SK-N-SH (cell line): ENCODE measurements at regions not wholly inside any gene's neighbourhood (a gene's known extent, or its start where the extent isn't known, plus 50 kb on each side); places are given as distances from the start of the nearest gene placed in this dataset.

ENCODE experiments used
- CTCF ChIA-PET: fragments of 300-600, 350-600 bp; formaldehyde crosslinking; extraction: SDS; loops from one replicate; lab custom pipeline; 2021; lab: Yijun Ruan, JAX
- POLR2A ChIA-PET: fragments of 350-600 bp; sonication (Branson Sonifier 250); formaldehyde crosslinking; extraction: SDS; loops from one replicate; lab custom pipeline; 2020; ENCODE audit warnings: antibody characterized with exemption, inconsistent platforms; lab: Yijun Ruan, JAX
- DNase-seq: peaks from one replicate; pipeline ENCODE4 v3.0.0; 2012
- H2AFZ ChIP-seq: fragments of 200-600 bp; sonication (generic); 2 replicates; pipeline ENCODE4 v1.8.1; 2016; ENCODE audit warnings: antibody characterized with exemption, mild to moderate bottlenecking, low read depth
- H3F3A ChIP-seq: fragments of 200-600 bp; sonication (generic); replicated peaks from 2 replicates; pipeline ENCODE3; 2016; ENCODE audit warnings: antibody characterized with exemption, mild to moderate bottlenecking; ENCODE audit not compliant: insufficient read depth
- H3K27ac ChIP-seq, 2 experiments: fragments of 200-500 bp in 1 of 2; fragments of 200-600 bp in 1 of 2; sonication (Bioruptor generic) in 1 of 2; sonication (generic), shearing (Covaris generic) in 1 of 2; 2 replicates each; pipeline versions ENCODE4 v1.5.1 to v1.6.1; 2014 to 2016; ENCODE audit warnings: low read depth in 2 of 2, inconsistent platforms in 1 of 2, low read length in 1 of 2, mild to moderate bottlenecking in 1 of 2, mixed read lengths in 1 of 2
- H3K27me3 ChIP-seq: fragments of 200-600 bp; sonication (generic), shearing (Covaris generic); 2 replicates; pipeline ENCODE4 v1.6.1; 2016; ENCODE audit warnings: mixed run types; ENCODE audit not compliant: insufficient read depth
- H3K36me3 ChIP-seq, 2 experiments: fragments of 200-500 bp in 1 of 2; fragments of 200-600 bp in 1 of 2; sonication (Bioruptor generic) in 1 of 2; sonication (generic) in 1 of 2; replicated peaks in 1 of 2; 2 replicates each; pipeline versions ENCODE3 to v1.5.1; 2014 to 2016; ENCODE audit warnings: low read length in 1 of 2, mild to moderate bottlenecking in 1 of 2; ENCODE audit not compliant: insufficient read depth in 2 of 2, control insufficient read depth in 1 of 2
- H3K4me1 ChIP-seq, 2 experiments: fragments of 200-500 bp in 1 of 2; fragments of 200-600 bp in 1 of 2; sonication (Bioruptor generic) in 1 of 2; sonication (generic), shearing (Covaris generic) in 1 of 2; 2 replicates each; pipeline versions ENCODE4 v1.5.1 to v1.6.1; 2014 to 2016; ENCODE audit warnings: low read depth in 1 of 2, low read length in 1 of 2, mixed run types in 1 of 2; ENCODE audit not compliant: insufficient read depth in 2 of 2, control insufficient read depth in 1 of 2
- H3K4me2 ChIP-seq: fragments of 200-600 bp; sonication (generic), shearing (Covaris generic); 2 replicates; pipeline ENCODE4 v1.6.1; 2017; ENCODE audit warnings: mixed run types
- H3K4me3 ChIP-seq, 2 experiments: fragments of 200-500 bp in 1 of 2; fragments of 200-600 bp in 1 of 2; sonication (Bioruptor generic) in 1 of 2; sonication (generic), shearing (Covaris generic) in 1 of 2; 2 replicates each; pipeline versions ENCODE4 v1.5.1 to v1.8.1; 2014 to 2016; ENCODE audit warnings: low read depth in 2 of 2, inconsistent platforms in 1 of 2, low read length in 1 of 2, mild to moderate bottlenecking in 1 of 2, mixed read lengths in 1 of 2, moderate library complexity in 1 of 2
- H3K79me2 ChIP-seq: fragments of 200-600 bp; sonication (generic); 2 replicates; pipeline ENCODE4 v1.8.1; 2017; ENCODE audit warnings: mild to moderate bottlenecking; ENCODE audit not compliant: insufficient read depth
- H3K9ac ChIP-seq: fragments of 200-600 bp; sonication (generic); 2 replicates; pipeline ENCODE4 v1.6.1; 2017; ENCODE audit warnings: mixed run types
- H3K9me2 ChIP-seq: fragments of 200-600 bp; sonication (generic); 2 replicates; pipeline ENCODE4 v1.6.1; 2017; ENCODE audit warnings: mixed run types
- H3K9me3 ChIP-seq: fragments of 200-600 bp; sonication (generic); 2 replicates; pipeline ENCODE4 v1.6.1; 2017; ENCODE audit warnings: mixed run types, mild to moderate bottlenecking, moderate library complexity
- H4K20me1 ChIP-seq: fragments of 200-600 bp; sonication (generic); 2 replicates; pipeline ENCODE4 v1.6.1; 2017; ENCODE audit warnings: mild to moderate bottlenecking, mixed run types; ENCODE audit not compliant: insufficient read depth
- CHD2 ChIP-seq: fragments of 150-350 bp; IDR thresholded peaks from 2 replicates; pipeline ENCODE4 v1.6.1; 2018; ENCODE audit warnings: low read length; ENCODE audit not compliant: partially characterized antibody
- CTCF ChIP-seq: fragments of 200-600 bp; sonication (generic); IDR thresholded peaks from 2 replicates; pipeline ENCODE4 v1.6.1; 2017; ENCODE audit warnings: antibody characterized with exemption, mild to moderate bottlenecking, moderate library complexity
- GABPA ChIP-seq: IDR thresholded peaks from 2 replicates; pipeline ENCODE4 v1.4.0; 2012; ENCODE audit warnings: low read depth, mild to moderate bottlenecking
- GATA2 ChIP-seq: sonication (generic); formaldehyde crosslinking; IDR thresholded peaks from 2 replicates; pipeline ENCODE4 v1.5.0; 2020; ENCODE audit warnings: mild to moderate bottlenecking, missing genetic modification reagents
- IRF3 ChIP-seq: fragments of 150-350 bp; IDR thresholded peaks from 2 replicates; pipeline ENCODE4 v1.6.1; 2016; ENCODE audit warnings: mild to moderate bottlenecking, low read depth, low read length
- JUND ChIP-seq: IDR thresholded peaks from 2 replicates; pipeline ENCODE4 v1.4.0; 2012
- MAX ChIP-seq: IDR thresholded peaks from 2 replicates; pipeline ENCODE4 v1.4.0; 2012; ENCODE audit warnings: low read depth
- MXI1 ChIP-seq: IDR thresholded peaks from 2 replicates; pipeline ENCODE4 v1.6.1; 2012; ENCODE audit warnings: mild to moderate bottlenecking, low read depth, low read length, improper control_type of control experiment
- POLR2AphosphoS5 ChIP-seq: IDR thresholded peaks from 2 replicates; pipeline ENCODE4 v1.6.1; 2012; ENCODE audit warnings: low read depth, low read length
- RAD21 ChIP-seq: IDR thresholded peaks from 2 replicates; pipeline ENCODE4 v1.6.1; 2012; ENCODE audit warnings: mild to moderate bottlenecking, low read length
- RCOR1 ChIP-seq: fragments of 150-350 bp; IDR thresholded peaks from 2 replicates; pipeline ENCODE4 v1.6.1; 2017; ENCODE audit warnings: antibody characterized with exemption, low read length
- RFX5 ChIP-seq: IDR thresholded peaks from 2 replicates; pipeline ENCODE4 v1.6.1; 2012; ENCODE audit warnings: mild to moderate bottlenecking, improper control_type of control experiment, low read length
- WGBS: methylation state at CpG from one replicate; pipeline ENCODE4 v1.1.6; 2017; ENCODE audit warnings: low lambda C conversion rate; 5-methylcytosine and 5-hydroxymethylcytosine counted together

- no peak for TF ChIP-seq RAD21
- TF ChIP-seq RCOR1 = no peak
- H3F3A ChIP-seq = no peaks in the 10 kb centered on the region
- H3K4me1 ChIP-seq = no peaks in the 10 kb centered on the region; a peak in 1 of 4 replicates
- no peaks in the 10 kb centered on the region for H3K27me3 ChIP-seq
- POLR2A ChIA-PET = no interaction called here
- WGBS = 16% methylated on average over 1 of the region's 1 CpG
- H3K4me3 ChIP-seq = no peak overlapping the region
- no peak for DNase-seq
- no peaks in the 10 kb centered on the region for H3K36me3 ChIP-seq
- H3K9me2 ChIP-seq = no peaks in the 10 kb centered on the region
- no peak overlapping the region for H2AFZ ChIP-seq
- no peak overlapping the region for H3K4me2 ChIP-seq
- no peaks in the 10 kb centered on the region for H3K9me3 ChIP-seq
- H3K79me2 ChIP-seq = no peaks in the 10 kb centered on the region
- H3K9ac ChIP-seq = no peak overlapping the region
- H4K20me1 ChIP-seq = no peaks in the 10 kb centered on the region
- CTCF ChIA-PET = interaction anchor here (1.8 kb wide), 1 partner anchor 12 kb away, joined by 4 read pairs; no protein-coding TSS in a partner anchor
- H3K27ac ChIP-seq = no peak overlapping the region
Observed at GRCh38 chr4:155038459-155038858, 170.0 kb upstream of the NPY2R start.

- DNase-seq = no peak
- H3K36me3 ChIP-seq = no peaks in the 10 kb centered on the region
- H3K9me3 ChIP-seq = no peaks in the 10 kb centered on the region
- ChIA-PET CTCF (interaction anchor here (1.8 kb wide), 1 partner anchor 13 kb away, joined by 4 read pairs; no protein-coding TSS in a partner anchor), POLR2A (no interaction called here)
- no peaks in the 10 kb centered on the region for H3K4me1 ChIP-seq
- no peaks in the 10 kb centered on the region for H3K79me2 ChIP-seq
- H3K27ac ChIP-seq = no peak overlapping the region
- no peaks in the 10 kb centered on the region for H4K20me1 ChIP-seq
- TF ChIP-seq GATA2 (no peak), MXI1 (no peak)
- no peaks in the 10 kb centered on the region for H3K27me3 ChIP-seq
- H3K9me2 ChIP-seq = no peaks in the 10 kb centered on the region
- no peak overlapping the region for H3K9ac ChIP-seq
- H3F3A ChIP-seq = no peaks in the 10 kb centered on the region
- no peak overlapping the region for H3K4me3 ChIP-seq
- no peak overlapping the region for H2AFZ ChIP-seq
- H3K4me2 ChIP-seq = no peak overlapping the region
Observed at GRCh38 chr4:155039162-155039561, 169.3 kb upstream of the NPY2R start.

GRCh38 chr4:155040031-155040430 is 168.4 kb upstream of the NPY2R start:
- Histone ChIP-seq H3K4me1 (no peaks in the 10 kb centered on the region), H3K36me3 (no peaks in the 10 kb centered on the region), H3K4me2 (no peak overlapping the region), H3F3A (no peaks in the 10 kb centered on the region), H3K4me3 (no peak overlapping the region), H4K20me1 (no peaks in the 10 kb centered on the region), H3K9ac (no peak overlapping the region), H3K79me2 (no peaks in the 10 kb centered on the region), H3K9me3 (no peaks in the 10 kb centered on the region), H3K27me3 (no peaks in the 10 kb centered on the region), H3K27ac (no peak overlapping the region), H3K9me2 (no peaks in the 10 kb centered on the region), H2AFZ (no peak overlapping the region)
- POLR2A ChIA-PET = no interaction called here
- 21% methylated on average over 3 of the region's 3 CpGs for WGBS
- CTCF ChIA-PET = interaction anchor here (1.8 kb wide), 1 partner anchor 14 kb away, joined by 4 read pairs; no protein-coding TSS in a partner anchor
- no peak for DNase-seq
- TF ChIP-seq RFX5 (no peak), CTCF (no peak), CHD2 (no peak), POLR2AphosphoS5 (no peak), IRF3 (no peak), JUND (no peak), GABPA (no peak), MAX (no peak)
